ENCODE measurements at regions not wholly inside any gene's neighbourhood (a gene's known extent, or its start where the extent isn't known, plus 50 kb on each side); places are given as distances from the start of the nearest gene placed in this dataset.

DNA sequence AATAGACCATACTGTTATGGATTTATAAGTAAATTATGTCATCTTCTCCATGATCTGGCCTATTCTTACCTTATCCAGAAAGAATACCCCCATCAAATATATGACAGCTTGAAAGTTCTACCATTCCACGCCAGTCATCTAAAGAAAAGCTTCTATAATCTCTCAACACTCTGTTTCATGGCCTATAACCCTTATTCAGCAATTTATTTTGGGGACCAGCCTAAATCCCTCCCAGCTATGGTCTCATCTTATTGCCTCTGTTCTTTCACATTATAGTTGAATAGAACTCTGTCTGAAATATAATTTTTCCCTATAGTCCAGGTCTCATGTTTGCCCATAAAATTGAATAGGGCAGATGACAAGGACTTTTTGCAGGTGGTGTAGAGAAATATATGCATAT, 2387.6 kb upstream of the WWC1 start:
- H3K4me3 ChIP-seq (ENCODE audit: low read length): no peak overlapping the region
- DNase-seq (ENCODE audit: low read depth): no peak
- TF ChIP-seq, protein P1, sequence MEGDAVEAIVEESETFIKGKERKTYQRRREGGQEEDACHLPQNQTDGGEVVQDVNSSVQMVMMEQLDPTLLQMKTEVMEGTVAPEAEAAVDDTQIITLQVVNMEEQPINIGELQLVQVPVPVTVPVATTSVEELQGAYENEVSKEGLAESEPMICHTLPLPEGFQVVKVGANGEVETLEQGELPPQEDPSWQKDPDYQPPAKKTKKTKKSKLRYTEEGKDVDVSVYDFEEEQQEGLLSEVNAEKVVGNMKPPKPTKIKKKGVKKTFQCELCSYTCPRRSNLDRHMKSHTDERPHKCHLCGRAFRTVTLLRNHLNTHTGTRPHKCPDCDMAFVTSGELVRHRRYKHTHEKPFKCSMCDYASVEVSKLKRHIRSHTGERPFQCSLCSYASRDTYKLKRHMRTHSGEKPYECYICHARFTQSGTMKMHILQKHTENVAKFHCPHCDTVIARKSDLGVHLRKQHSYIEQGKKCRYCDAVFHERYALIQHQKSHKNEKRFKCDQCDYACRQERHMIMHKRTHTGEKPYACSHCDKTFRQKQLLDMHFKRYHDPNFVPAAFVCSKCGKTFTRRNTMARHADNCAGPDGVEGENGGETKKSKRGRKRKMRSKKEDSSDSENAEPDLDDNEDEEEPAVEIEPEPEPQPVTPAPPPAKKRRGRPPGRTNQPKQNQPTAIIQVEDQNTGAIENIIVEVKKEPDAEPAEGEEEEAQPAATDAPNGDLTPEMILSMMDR (IDR thresholded peaks at IDR 0.05; ENCODE audit: insufficient read depth, low read depth, low read length, missing control alignments): no peak

DNA sequence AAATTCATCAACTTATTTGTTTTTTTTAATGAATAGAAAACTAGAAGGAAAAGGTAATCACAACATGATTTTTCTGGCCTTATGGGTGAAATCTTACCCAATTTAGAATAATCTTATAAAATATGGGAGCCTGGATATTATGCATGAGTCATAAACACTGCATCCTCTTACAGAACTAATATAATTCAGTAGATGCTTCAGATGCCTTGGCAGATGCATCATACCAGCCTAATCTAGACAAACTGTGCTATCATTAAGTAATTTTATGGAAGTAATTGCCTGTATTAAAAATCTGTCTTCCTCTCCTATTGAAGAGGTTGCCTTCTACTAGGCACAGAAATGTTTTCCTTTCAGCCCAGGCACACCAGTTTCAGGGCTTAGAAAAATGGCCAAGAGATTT, 2384.6 kb upstream of the WWC1 start:
- H3K4me3 ChIP-seq (ENCODE audit: low read length): no peak overlapping the region
- DNase-seq (ENCODE audit: low read depth): no peak
- TF ChIP-seq, protein P1 (IDR thresholded peaks at IDR 0.05; ENCODE audit: insufficient read depth, low read depth, low read length, missing control alignments): no peak

DNA sequence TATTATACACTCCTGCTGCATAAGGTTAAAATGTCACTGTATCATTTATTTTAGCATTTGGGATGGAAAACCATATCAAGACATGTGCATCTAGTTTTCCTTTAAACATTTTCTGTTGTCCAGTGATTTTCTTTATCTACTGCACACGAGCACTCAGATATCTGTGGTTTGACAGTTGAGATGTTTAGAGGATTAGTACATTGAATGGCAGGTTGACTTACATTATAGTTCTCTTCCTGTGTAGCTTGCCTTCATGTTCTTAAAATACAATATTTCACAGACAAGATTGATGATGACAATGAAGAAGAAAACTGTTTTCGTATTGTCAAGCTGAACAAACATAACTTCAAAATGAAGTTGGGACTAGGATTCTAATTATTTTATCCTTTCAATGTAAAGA, 2378.4 kb upstream of the WWC1 start:
- TF ChIP-seq, protein P1 (IDR thresholded peaks at IDR 0.05; ENCODE audit: insufficient read depth, low read depth, low read length, missing control alignments): no peak
- DNase-seq (ENCODE audit: low read depth): no peak
- no peak overlapping the region for H3K4me3 ChIP-seq (ENCODE audit: low read length)

DNA sequence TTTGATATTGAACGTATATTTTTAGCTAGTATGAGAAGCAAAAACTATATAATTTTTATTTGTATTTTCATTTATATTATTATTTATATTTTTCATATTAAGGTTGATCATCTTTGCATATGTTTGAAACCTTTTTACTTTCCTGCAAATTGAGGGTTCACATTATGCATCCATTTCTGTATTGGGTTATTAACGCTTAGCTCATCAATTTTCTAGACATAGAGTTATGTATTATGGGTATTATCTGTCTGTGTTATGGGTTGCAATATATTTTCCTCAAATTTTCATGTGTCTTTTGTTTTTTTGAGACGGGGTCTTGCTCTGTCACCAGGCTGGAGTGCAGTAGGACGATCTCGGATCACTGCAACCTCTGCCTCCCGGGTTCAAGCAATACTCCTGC, 2377.0 kb upstream of the WWC1 start:
- no peak for DNase-seq (ENCODE audit: low read depth)
- no peak overlapping the region for H3K4me3 ChIP-seq (ENCODE audit: low read length)
- TF ChIP-seq, protein P1 (IDR thresholded peaks at IDR 0.05; ENCODE audit: insufficient read depth, low read depth, low read length, missing control alignments): no peak

DNA sequence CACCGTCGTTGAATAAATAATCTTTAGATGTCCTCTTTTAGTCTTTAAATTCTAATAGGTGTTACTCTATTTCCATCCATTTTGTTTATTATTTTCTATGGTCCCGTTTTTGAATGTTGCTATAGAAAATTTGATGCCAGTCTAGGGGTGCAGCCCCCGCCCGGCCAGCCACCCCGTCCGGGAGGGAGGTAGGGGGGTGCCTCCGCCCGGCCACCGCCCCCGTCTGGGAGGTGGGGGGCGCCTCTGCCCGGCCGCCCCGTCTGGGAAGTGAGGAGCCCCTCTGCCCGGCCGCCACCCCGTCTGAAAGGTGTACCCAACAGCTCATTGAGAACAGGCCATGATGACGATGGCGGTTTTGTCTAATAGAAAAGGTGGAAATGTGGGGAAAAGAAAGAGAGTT, 2372.2 kb upstream of the WWC1 start:
- H3K4me3 ChIP-seq (ENCODE audit: low read length): no peak overlapping the region
- TF ChIP-seq, protein P1 (IDR thresholded peaks at IDR 0.05; ENCODE audit: insufficient read depth, low read depth, low read length, missing control alignments): no peak
- DNase-seq (ENCODE audit: low read depth): no peak

DNA sequence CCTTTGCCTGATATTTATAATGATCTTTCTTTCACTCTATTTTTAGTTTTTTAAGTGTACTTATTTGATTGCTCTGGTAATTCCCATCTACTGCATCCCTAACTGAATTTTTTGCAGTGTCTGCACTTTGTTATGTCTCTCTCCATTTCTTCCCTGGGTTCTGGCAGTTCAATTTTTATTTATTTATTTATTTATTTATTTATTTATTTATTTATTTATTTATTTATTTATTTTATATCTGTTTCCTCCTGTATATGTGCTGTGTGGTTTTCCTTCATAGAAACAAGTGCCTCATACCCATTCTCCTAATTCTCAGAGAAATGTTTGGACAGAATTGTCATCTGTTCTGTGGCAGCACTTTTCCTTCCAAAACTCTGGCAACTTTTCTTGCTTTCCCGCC, 2370.8 kb upstream of the WWC1 start:
- no peak overlapping the region for H3K4me3 ChIP-seq (ENCODE audit: low read length)
- no peak for DNase-seq (ENCODE audit: low read depth)
- TF ChIP-seq, protein P1 (IDR thresholded peaks at IDR 0.05; ENCODE audit: insufficient read depth, low read depth, low read length, missing control alignments): no peak

DNA sequence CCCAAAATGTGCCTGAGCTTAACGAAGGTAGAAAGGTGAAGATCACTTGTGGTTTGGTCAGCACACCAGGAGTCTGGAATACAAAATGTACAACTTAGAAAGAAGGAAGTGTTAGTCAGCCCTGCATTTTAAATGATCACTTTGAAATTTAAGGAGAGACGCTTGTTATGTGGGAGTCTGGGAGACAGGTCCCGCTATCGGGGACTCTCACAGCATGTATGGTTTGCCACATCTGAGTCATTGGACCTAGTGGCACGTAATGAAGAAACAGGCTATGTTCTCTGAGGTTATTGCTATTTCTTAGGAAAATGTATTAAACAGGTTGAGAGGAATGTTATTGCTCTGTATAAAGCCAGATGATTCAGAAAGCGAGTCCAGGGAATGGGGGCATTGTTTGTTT, 2362.5 kb upstream of the WWC1 start:
- TF ChIP-seq, protein P1 (IDR thresholded peaks at IDR 0.05; ENCODE audit: insufficient read depth, low read depth, low read length, missing control alignments): no peak
- H3K4me3 ChIP-seq (ENCODE audit: low read length): no peak overlapping the region
- no peak for DNase-seq (ENCODE audit: low read depth)
